ENCODE measurements at regions not wholly inside any gene's neighbourhood (a gene's known extent, or its start where the extent isn't known, plus 50 kb on each side); places are given as distances from the start of the nearest gene placed in this dataset.

DNA sequence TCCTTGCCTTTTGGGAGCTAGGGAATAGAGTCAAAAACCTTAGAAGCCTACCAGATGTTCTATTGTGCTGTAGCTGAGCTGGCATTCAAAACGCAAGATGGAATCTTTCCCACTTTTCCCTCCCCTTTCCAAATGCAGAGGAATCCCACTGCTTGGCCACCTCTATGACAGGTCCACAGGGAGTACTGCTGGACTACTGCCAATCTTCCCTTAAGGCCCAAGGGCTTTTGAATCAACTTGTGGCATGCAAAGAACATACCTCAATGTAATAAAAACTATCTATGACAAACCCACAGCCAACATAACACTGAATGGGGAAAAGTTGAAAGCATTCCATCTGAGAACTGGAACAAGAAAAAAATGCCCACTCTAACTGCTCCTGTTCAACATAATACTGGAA lies 139.2 kb upstream of the AGTR2 start:
- WGBS, 2 donors: 85 to 93% methylated on average over 1 of the region's 1 CpG
- intact Hi-C loops (cut with DNase I): no loop called here
- Histone ChIP-seq H3K4me1 (no peaks in the 10 kb centered on the region), H3K9me3 (no peaks in the 10 kb centered on the region), H3K27me3 (no peaks in the 10 kb centered on the region), H3K36me3 (no peaks in the 10 kb centered on the region), H3K4me3 (no peak overlapping the region), H3K27ac (no peak overlapping the region)
- DNase-seq: no peak
- TF ChIP-seq POLR2A (IDR thresholded peaks at IDR 0.05) (no peak), EP300 (IDR thresholded peaks at IDR 0.05) (no peak), POLR2AphosphoS5 (IDR thresholded peaks at IDR 0.05) (no peak)
- TF ChIP-seq, protein P1, sequence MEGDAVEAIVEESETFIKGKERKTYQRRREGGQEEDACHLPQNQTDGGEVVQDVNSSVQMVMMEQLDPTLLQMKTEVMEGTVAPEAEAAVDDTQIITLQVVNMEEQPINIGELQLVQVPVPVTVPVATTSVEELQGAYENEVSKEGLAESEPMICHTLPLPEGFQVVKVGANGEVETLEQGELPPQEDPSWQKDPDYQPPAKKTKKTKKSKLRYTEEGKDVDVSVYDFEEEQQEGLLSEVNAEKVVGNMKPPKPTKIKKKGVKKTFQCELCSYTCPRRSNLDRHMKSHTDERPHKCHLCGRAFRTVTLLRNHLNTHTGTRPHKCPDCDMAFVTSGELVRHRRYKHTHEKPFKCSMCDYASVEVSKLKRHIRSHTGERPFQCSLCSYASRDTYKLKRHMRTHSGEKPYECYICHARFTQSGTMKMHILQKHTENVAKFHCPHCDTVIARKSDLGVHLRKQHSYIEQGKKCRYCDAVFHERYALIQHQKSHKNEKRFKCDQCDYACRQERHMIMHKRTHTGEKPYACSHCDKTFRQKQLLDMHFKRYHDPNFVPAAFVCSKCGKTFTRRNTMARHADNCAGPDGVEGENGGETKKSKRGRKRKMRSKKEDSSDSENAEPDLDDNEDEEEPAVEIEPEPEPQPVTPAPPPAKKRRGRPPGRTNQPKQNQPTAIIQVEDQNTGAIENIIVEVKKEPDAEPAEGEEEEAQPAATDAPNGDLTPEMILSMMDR (IDR thresholded peaks at IDR 0.05): no peak

Data from sigmoid colon (tissue), 6 donors.